ENCODE measurements at regions not wholly inside any gene's neighbourhood (a gene's known extent, or its start where the extent isn't known, plus 50 kb on each side); places are given as distances from the start of the nearest gene placed in this dataset.

GRCh38 chr21:24727803-24728440 lies 879.4 kb downstream of the MRPL39 start:
- no peak for TF ChIP-seq CTCF (IDR thresholded peaks at IDR 0.05)
- no peak for TF ChIP-seq POLR2A (IDR thresholded peaks at IDR 0.05)

Data from body of pancreas (tissue), 4 donors.